Tibial artery (tissue), 4 donors: ENCODE measurements at regions not wholly inside any gene's neighbourhood (a gene's known extent, or its start where the extent isn't known, plus 50 kb on each side); places are given as distances from the start of the nearest gene placed in this dataset.
"Not testable (repeated sequence)": the region's sequence is repeated elsewhere in the genome, so short reads cannot be mapped to it uniquely, and the experiment has no call there.

ENCODE experiments used
- DNase-seq, 2 donors: peaks; one replicate each; pipeline ENCODE4 v3.0.0-alpha.2; 2019
- H3K27ac ChIP-seq, 2 donors: fragments of 200-600 bp; sonication (generic) in 1 of 2; 1 replicate in 1 of 2; 2 replicates in 1 of 2; pipeline ENCODE4 v1.5.1; 2018 to 2019; ENCODE audit warnings: mild to moderate bottlenecking in 1 of 2
- H3K27me3 ChIP-seq, 2 donors: fragments of 200-600 bp; sonication (generic) in 1 of 2; one replicate each; pipeline versions ENCODE4 v1.5.1 to v1.6.0; 2016 to 2019
- H3K36me3 ChIP-seq, 3 donors: fragments of 200-600 bp; sonication (generic) in 2 of 3; one replicate each; pipeline ENCODE4 v1.5.1; 2016 to 2019; ENCODE audit warnings: mild to moderate bottlenecking in 2 of 3
- H3K4me1 ChIP-seq, 4 donors: fragments of 200-600 bp; sonication (generic) in 2 of 4; 1 replicate in 3 of 4; 2 replicates in 1 of 4; pipeline ENCODE4 v1.5.1; 2016 to 2019
- H3K4me3 ChIP-seq, 2 donors: fragments of 200-600 bp; sonication (generic) in 1 of 2; 1 replicate in 1 of 2; 2 replicates in 1 of 2; pipeline ENCODE4 v1.5.1; 2018 to 2019; ENCODE audit warnings: mild to moderate bottlenecking in 2 of 2
- H3K9me3 ChIP-seq, 3 donors: fragments of 200-600 bp; sonication (generic) in 1 of 3; one replicate each; pipeline ENCODE4 v1.5.1; 2016 to 2019
- CTCF ChIP-seq, 2 experiments: fragments of 200-600 bp in 1 of 2; fragments of 450-650 bp in 1 of 2; IDR thresholded peaks; one replicate each; pipeline ENCODE4 v1.5.1; 2017 to 2019; ENCODE audit warnings: antibody characterized with exemption in 2 of 2, mild to moderate bottlenecking in 1 of 2, moderate library complexity in 1 of 2
- intact Hi-C: fragments of 100-400 bp; cut with DNase I; formaldehyde crosslinking; loops from one replicate; pipeline ENCODE4 v1.15.0; 2023; ENCODE audit warnings: low total_unique reads

GRCh38 chr4:18435781-18436180 lies 414.2 kb upstream of the LCORL start:
- no peak overlapping the region for H3K4me3 ChIP-seq
- no peak overlapping the region for H3K27ac ChIP-seq
- no peaks in the 10 kb centered on the region for H3K36me3 ChIP-seq
- peaks cover 0 to 4% (median 0%) of the 10 kb centered on the region in 3 donors for H3K9me3 ChIP-seq
- no peak for DNase-seq
- H3K27me3 ChIP-seq: no peaks in the 10 kb centered on the region
- no peak for TF ChIP-seq CTCF (IDR thresholded peaks at IDR 0.05)
- no peaks in the 10 kb centered on the region for H3K4me1 ChIP-seq
- intact Hi-C loops: no loop called here

GRCh38 chr4:18422685-18423084 lies 401.1 kb upstream of the LCORL start:
- Histone ChIP-seq H3K36me3 (no peaks in the 10 kb centered on the region), H3K27me3 (no peaks in the 10 kb centered on the region), H3K9me3 (no peaks in the 10 kb centered on the region), H3K4me1 (no peaks in the 10 kb centered on the region), H3K27ac (no peak overlapping the region), H3K4me3 (no peak overlapping the region)
- intact Hi-C loops: no loop called here
- DNase-seq: no peak
- no peak for TF ChIP-seq CTCF (IDR thresholded peaks at IDR 0.05)

GRCh38 chr4:18421519-18421918 lies 400.0 kb upstream of the LCORL start:
- intact Hi-C loops: no loop called here
- Histone ChIP-seq H3K4me3 (no peak overlapping the region), H3K36me3 (no peaks in the 10 kb centered on the region), H3K9me3 (no peaks in the 10 kb centered on the region), H3K4me1 (no peaks in the 10 kb centered on the region), H3K27me3 (no peaks in the 10 kb centered on the region), H3K27ac (no peak overlapping the region)
- no peak for TF ChIP-seq CTCF (IDR thresholded peaks at IDR 0.05)
- DNase-seq: no peak

- H3K4me3 ChIP-seq: no peak overlapping the region
- H3K4me1 ChIP-seq: no peaks in the 10 kb centered on the region
- no peaks in the 10 kb centered on the region for H3K9me3 ChIP-seq
- DNase-seq: no peak
- intact Hi-C loops: no loop called here
- no peak for TF ChIP-seq CTCF (IDR thresholded peaks at IDR 0.05)
- no peaks in the 10 kb centered on the region for H3K27me3 ChIP-seq
- H3K27ac ChIP-seq: no peak overlapping the region
- no peaks in the 10 kb centered on the region for H3K36me3 ChIP-seq
These were observed 398.2 kb upstream of the LCORL start for GRCh38 chr4:18419780-18420179.

GRCh38 chr4:18418195-18418898 lies 396.8 kb upstream of the LCORL start:
- H3K36me3 ChIP-seq, H3K27me3 ChIP-seq, H3K4me3 ChIP-seq, H3K9me3 ChIP-seq, DNase-seq, intact Hi-C loops, H3K27ac ChIP-seq, H3K4me1 ChIP-seq: not testable (repeated sequence)

- intact Hi-C loops, H3K4me1 ChIP-seq, H3K4me3 ChIP-seq, H3K27me3 ChIP-seq, H3K9me3 ChIP-seq, DNase-seq, H3K27ac ChIP-seq, H3K36me3 ChIP-seq: not testable (repeated sequence)
These were observed 396.1 kb upstream of the LCORL start for GRCh38 chr4:18417651-18418050.

- no peak for TF ChIP-seq CTCF (IDR thresholded peaks at IDR 0.05)
- H3K9me3 ChIP-seq: no peaks in the 10 kb centered on the region
- H3K27ac ChIP-seq: no peak overlapping the region
- no peaks in the 10 kb centered on the region for H3K27me3 ChIP-seq
- no peaks in the 10 kb centered on the region for H3K4me1 ChIP-seq
- no peak overlapping the region for H3K4me3 ChIP-seq
- no peaks in the 10 kb centered on the region for H3K36me3 ChIP-seq
- no peak for DNase-seq
- intact Hi-C loops: no loop called here
These were observed 384.7 kb upstream of the LCORL start for GRCh38 chr4:18406264-18406663.
